H4 (cell line): ENCODE measurements at regions not wholly inside any gene's neighbourhood (a gene's known extent, or its start where the extent isn't known, plus 50 kb on each side); places are given as distances from the start of the nearest gene placed in this dataset.

Source experiments
- DNase-seq: peaks from one replicate; pipeline ENCODE4 v3.0.0-alpha.2; 2015; ENCODE audit warnings: low spot score

DNA sequence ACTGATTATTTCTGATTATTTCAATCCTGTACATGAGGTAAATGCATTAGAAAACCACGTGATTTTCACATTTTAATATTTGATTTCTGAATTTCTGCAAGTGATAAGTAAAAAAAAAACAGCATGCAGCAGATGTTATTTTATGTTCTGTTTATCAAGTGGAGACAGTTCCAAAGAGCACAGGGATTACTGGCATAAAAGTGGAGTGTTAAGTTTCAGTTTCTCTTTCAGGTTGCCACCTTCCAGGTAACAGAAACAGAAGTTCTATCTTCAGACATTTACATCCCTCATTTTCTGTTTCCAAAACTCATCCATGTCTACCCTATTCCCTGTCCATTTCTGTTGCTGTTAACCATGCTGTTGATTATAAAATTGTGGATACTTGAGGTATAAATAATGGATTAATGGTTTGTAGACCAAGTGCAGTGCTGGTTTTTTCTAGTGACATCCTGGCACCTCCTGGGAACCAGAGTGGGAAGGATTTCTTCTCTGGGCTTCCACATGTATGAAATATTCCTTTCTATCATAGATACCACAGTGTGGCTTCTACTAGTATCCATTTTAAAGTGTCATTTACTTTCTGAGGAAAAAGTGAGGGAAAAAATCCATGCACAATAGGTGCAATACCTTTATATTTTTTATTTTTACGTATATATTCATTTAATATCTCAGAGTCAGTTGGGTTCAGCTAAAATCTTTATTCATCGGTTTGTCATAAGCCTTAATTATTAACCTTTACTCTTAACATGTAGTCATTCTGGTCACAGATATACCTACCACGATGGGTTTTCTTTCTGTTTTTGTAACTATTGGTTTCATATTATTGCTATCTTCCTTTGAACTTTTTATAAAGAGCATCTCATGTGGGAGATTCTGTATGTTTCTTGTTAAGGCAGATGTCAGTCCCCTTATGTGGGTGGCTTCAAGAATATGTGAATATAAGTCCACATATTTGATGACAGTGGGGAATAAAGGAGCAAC is 1010.0 kb downstream of the SQOR start:
- DNase-seq, result peak; percentile 10

- no peak for DNase-seq
Observed at GRCh38 chr15:46646490-46646889, 1011.7 kb downstream of the SQOR start.

DNA sequence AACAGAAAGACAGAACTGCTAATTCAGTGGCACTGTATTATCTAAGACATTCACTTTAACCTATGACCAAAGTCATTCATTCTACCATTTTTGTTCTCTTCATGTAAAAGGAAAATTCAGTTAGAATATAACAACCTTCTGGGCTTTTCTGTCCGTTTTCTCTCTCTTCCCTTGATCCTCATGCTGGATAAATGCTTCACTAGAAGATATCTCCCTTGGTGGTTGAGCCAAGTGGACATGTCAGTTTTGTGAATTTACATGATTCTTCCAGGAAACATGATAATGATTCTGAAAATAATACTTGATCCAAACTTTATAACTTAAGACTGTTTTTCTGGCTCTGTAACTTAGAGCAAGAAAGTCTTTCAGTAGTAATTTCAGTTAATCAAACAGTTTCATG is 1012.2 kb downstream of the SQOR start:
- no peak for DNase-seq

GRCh38 chr15:46652266-46652665 is 1017.4 kb downstream of the SQOR start:
- DNase-seq, result no peak

GRCh38 chr15:46654993-46655392 is 1020.2 kb downstream of the SQOR start:
- peak; percentile 34 for DNase-seq

GRCh38 chr15:46660096-46660842 is 1025.4 kb downstream of the SQOR start:
- no peak for DNase-seq

GRCh38 chr15:46670258-46670657 is 1035.4 kb downstream of the SQOR start:
- DNase-seq, result no peak

DNA sequence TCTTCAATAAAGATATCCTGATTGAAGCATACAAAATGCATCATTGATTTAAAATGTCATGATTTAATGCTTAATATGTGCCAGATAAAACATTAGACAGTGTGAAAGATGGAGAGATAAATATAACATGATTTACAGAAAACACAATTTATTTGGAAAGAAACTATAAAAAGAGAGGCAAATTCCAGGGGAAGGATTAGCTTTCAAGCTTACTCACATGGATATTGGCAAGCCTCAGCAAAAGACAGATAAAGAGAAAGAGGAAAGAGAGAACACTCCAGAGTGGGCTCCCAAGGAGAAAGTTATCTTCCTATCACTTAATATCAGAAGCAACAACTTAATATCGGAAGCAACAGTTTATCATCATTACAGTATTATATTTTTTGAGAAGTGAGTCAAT is 1036.5 kb downstream of the SQOR start:
- DNase-seq, result no peak

DNA sequence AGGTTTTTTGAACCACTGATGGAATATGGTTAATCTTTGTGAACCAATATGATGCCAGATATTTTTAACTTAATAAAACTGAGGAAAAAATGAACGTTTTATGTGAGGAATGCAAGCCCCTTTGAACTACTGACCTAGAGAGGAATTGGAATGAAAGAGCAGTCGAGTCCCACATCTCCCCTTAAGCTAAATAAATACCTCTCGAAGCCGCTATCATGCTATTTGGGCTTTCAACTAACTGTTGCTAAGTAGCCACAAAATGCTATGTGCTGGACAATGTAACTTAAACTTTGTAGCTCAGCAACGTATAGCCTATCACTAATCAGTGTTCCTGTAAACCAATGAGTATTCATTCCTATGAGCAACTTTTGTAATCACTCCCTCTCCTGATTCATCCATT is 1037.2 kb downstream of the SQOR start:
- DNase-seq, result no peak

DNA sequence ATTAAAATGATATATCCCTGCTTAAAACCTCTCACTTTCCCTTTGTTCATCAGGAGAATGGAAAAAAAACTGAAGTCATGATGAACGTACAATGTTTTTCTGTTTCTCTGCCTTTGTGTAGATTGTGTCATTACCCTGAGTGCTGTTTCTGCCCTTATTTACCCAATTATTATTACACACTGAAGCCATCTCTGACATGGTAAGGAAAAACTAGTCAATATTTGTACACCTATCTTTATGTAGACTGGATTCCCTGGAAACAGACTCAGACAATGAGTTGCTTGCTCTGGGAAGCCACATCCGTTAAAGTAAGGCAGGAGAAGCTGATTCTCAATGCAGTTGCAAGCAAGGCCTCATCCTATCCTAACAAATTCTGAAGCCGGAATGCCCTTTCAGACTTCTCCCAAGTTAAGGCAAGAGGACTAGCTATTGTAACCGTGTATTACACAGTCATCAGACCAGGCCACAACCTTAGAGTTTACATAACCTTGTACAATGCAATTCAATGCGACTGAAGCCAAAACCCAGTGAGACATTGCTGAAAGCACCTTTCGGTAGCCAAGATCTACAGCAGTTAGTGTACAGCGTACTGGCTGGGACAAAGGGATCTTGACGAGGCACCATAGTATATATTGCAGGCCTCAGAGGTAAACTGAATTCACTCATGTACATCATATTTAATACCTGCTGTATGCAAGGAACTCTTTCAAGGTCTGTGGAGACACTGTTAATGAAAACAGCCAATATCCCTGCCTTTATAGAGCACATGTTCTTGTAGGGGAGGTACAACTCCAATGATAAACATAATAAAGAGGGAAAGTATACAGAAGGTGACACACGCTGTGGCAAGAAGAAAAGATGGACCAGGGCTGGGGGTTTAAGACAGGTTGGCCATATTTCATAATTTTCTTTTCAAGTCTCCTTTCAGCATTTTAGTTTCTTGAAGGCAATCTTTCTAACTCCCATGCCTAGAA is 1040.8 kb upstream of the SEMA6D start:
- DNase-seq, result no peak

DNA sequence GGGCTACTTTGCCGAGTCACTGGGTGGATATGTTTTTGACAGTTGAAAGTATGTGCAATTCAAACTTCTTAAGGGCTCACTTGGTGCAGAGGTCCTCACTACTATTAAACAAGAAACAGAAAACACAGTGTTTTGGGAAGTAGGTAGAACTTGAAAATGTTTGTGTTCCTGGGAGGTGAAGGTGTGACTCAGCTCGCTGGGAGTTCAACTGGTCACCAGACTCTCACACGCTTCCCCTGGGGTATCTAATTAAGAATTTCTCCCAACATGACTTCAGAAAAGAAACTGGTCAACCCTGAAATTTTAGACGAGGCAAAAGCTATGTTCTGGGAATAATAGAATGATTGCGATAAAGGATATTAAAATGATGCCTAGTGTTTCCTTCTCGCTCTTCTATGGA is 1039.8 kb upstream of the SEMA6D start:
- peak; percentile 14 for DNase-seq

GRCh38 chr15:46681901-46682300 is 1035.4 kb upstream of the SEMA6D start:
- DNase-seq, result no peak

DNA sequence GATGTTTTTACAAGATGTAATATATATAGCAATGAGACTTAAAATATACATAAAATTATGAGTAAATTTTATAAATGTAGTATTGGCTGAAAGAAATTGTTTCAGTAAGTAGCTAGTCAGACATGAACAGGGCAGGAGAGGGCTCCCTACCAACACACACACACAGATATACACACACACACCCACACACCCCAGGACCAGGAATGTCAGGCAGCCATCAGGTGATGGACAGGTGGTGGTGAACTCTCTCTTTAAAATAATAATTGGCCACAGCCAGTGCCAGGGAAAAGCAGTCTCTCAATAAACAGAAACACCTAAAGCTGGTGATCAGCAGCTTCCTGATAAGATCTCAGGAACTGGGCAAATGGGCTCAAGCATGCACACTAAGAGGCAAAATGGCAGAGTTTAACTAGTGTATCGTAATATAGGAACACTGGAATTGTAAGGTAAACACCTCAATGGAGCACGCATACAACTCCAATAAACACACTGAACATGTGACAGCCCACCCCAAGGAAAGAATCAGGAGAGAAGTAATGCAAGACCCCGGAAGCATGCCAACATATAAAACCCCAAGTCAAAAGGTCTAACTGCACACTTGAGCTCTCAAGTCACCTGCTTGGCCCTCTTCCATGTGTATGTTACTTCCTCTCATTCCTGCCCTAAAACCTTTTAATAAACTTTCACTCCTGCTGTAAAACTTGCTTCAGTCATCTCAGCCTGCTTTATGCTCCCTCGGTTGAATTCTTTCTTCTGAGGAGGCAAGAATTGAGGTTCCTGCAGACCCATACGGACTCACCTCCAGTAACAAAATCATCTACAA is 1034.1 kb upstream of the SEMA6D start:
- DNase-seq, result peak; percentile 7

DNA sequence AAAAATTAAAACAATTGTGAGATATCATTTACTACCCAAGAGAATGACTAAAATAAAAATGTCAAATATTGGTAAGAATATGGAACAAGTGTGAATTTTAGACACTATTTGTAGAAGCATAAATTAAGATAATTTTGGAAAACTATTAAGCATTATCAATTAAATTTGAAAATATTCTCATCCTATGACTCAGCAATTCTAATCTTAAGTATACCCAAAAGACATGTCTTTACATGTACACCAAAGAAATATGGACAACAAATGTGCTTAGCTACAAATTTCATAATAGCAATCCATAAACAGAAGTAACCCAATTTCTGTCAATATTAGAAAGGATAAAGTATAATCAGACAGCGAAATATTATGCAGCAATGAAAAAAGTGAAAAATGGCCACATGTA is 1032.2 kb upstream of the SEMA6D start:
- DNase-seq, result no peak

- no peak for DNase-seq
Observed at GRCh38 chr15:46685681-46686080, 1031.6 kb upstream of the SEMA6D start.

GRCh38 chr15:46696281-46696680 is 1021.0 kb upstream of the SEMA6D start:
- no peak for DNase-seq

- DNase-seq, result no peak
Observed at GRCh38 chr15:46701346-46701745, 1016.0 kb upstream of the SEMA6D start.

- DNase-seq, result no peak
Observed at GRCh38 chr15:46701896-46702295, 1015.4 kb upstream of the SEMA6D start.

DNA sequence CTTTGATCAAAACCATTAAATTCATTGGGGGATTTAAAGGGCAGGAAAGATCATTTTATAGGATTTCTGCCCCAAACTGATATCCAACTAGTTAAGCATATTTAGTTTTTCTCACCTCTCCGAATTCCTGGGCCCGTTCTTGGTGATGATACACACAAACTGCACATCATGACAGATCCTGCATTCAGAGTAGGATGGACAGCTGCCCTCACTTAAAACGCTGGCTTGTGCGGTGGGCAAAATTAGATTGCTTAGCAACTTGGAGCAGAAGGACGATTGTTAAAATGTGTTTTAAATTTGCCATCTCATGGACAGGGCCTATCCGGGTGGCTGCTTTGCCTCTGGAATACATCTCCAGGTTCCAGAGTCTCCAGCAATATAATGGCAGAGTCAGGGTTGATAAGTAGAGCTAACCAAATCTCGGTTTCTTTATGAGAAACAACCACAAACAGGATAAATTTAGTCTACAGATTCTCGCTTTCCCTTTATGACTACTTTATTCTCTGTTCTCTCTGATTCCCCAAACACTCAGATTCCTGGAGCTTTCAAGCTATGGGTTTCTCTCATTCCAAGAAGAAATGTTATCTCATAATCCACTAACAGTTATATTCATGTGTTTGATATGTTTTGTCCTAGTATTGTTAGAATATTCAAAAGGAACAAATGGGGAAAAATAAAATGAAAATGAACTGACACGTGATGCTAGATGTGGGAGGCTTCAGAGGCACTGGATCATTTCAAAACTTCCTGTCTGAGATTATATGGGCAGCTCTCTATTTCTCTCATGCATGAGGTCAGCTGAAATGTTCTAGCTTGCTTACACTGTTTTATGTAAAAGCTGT is 1014.1 kb upstream of the SEMA6D start:
- DNase-seq, result no peak
